GM10847 (cell line): ENCODE measurements at regions not wholly inside any gene's neighbourhood (a gene's known extent, or its start where the extent isn't known, plus 50 kb on each side); places are given as distances from the start of the nearest gene placed in this dataset.

Source experiments
- POLR2A ChIP-seq: IDR thresholded peaks from 2 replicates; pipeline ENCODE4 v1.6.1; 2011; ENCODE audit not compliant: insufficient read length; ENCODE audit errors: extremely low read depth

GRCh38 chr6:113564371-113565171 lies 292.6 kb upstream of the MARCKS start:
- no peak for TF ChIP-seq POLR2A

- TF ChIP-seq POLR2A: no peak
Observed at GRCh38 chr6:113565306-113565705, 291.8 kb upstream of the MARCKS start.

- no peak for TF ChIP-seq POLR2A
Observed at GRCh38 chr6:113570161-113570560, 287.0 kb upstream of the MARCKS start.

- TF ChIP-seq POLR2A: no peak
Observed at GRCh38 chr6:113570641-113571040, 286.5 kb upstream of the MARCKS start.

GRCh38 chr6:113574147-113574546 lies 283.0 kb upstream of the MARCKS start:
- no peak for TF ChIP-seq POLR2A

- TF ChIP-seq POLR2A: no peak
Observed at GRCh38 chr6:113576310-113576709, 280.8 kb upstream of the MARCKS start.

- TF ChIP-seq POLR2A: no peak
Observed at GRCh38 chr6:113578691-113579090, 278.5 kb upstream of the MARCKS start.

GRCh38 chr6:113584767-113585166 lies 272.4 kb upstream of the MARCKS start:
- TF ChIP-seq POLR2A: no peak

- TF ChIP-seq POLR2A: no peak
Observed at GRCh38 chr6:113585246-113585645, 271.9 kb upstream of the MARCKS start.

- TF ChIP-seq POLR2A: no peak
Observed at GRCh38 chr6:113586413-113587077, 270.6 kb upstream of the MARCKS start.

- TF ChIP-seq POLR2A: no peak
Observed at GRCh38 chr6:113587078-113587699, 270.0 kb upstream of the MARCKS start.

GRCh38 chr6:113588646-113589045 lies 268.5 kb upstream of the MARCKS start:
- no peak for TF ChIP-seq POLR2A

- TF ChIP-seq POLR2A: no peak
Observed at GRCh38 chr6:113591896-113592827, 265.0 kb upstream of the MARCKS start.

- no peak for TF ChIP-seq POLR2A
Observed at GRCh38 chr6:113594726-113595125, 262.4 kb upstream of the MARCKS start.

GRCh38 chr6:113595911-113596376 lies 261.2 kb upstream of the MARCKS start:
- no peak for TF ChIP-seq POLR2A
